Stimulated activated CD8-positive, alpha-beta memory T cell treated with anti-CD3 and anti-CD28 coated beads, Interleukin-4, amount 100 ng/mL, for 4 hours (primary cell): ENCODE measurements at regions not wholly inside any gene's neighbourhood (a gene's known extent, or its start where the extent isn't known, plus 50 kb on each side); places are given as distances from the start of the nearest gene placed in this dataset.

ENCODE experiments used
- DNase-seq, 2 donors: peaks; one replicate each; pipeline ENCODE4 v3.0.0-alpha.2; 2020; ENCODE audit warnings: low read depth in 2 of 2, low spot score in 1 of 2

DNA sequence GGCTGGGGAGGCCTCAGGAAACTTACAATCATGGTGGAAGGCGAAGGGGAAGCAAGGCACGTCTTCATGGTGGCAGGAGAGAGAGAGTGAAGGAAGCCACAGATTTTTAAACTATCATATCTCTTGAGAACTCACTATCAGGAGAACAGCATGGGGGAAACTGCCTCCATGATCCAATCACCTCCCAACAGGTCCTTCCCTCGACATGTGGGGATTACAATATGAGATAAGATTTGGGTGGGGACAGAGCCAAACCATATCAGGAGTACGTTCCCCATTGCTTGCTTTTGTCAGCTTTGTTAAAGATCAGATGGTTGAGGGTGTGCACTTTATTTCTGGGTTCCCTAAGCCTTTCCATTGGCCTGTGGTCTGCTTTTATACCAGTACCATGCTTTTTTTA is 53.7 kb upstream of the E2F8 start:
- no peak for DNase-seq

- no peak for DNase-seq
Observed at GRCh38 chr11:19291064-19291463, 50.3 kb upstream of the E2F8 start.
